ENCODE measurements at regions not wholly inside any gene's neighbourhood (a gene's known extent, or its start where the extent isn't known, plus 50 kb on each side); places are given as distances from the start of the nearest gene placed in this dataset.

DNA sequence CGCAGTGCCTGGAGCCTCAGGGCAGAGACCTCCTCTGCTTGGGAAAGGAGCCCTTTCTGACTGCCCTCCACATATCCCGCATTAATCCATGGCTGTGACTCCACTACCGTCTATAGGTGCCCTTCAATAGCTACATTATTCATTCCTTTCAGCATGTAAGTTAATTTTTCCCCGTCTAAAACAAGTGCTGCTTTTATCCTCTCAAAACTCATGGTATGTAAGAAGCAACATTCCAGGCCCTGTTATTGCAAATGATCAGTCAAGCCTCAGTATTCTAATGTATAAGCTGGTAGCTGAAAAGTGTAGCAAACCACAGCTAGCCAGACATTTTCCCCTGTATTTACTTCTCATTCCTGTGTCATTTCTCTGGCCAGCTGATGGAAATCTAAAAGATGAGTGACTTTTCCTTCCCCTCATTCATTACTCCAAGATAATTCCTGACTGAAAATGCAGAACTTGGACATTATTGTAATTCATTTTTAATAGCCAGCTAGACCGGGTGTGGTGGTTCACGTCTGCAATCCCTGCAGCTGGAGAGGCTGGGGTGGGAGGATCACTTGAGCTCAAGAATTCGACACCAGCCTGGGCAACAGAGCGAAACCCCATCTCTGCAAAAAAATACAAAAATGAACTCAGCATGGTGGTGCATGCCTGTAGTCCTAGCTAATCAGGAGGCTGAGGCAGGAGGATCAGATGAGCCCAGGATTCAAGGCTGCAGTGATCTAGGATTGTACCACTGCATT is 88.5 kb upstream of the SOD1 start:
- no peak for TF ChIP-seq EZH2 (IDR thresholded peaks at IDR 0.05; ENCODE audit: borderline replicate concordance, insufficient read depth, low read length, poor library complexity, severe bottlenecking)
- TF ChIP-seq, protein P1, sequence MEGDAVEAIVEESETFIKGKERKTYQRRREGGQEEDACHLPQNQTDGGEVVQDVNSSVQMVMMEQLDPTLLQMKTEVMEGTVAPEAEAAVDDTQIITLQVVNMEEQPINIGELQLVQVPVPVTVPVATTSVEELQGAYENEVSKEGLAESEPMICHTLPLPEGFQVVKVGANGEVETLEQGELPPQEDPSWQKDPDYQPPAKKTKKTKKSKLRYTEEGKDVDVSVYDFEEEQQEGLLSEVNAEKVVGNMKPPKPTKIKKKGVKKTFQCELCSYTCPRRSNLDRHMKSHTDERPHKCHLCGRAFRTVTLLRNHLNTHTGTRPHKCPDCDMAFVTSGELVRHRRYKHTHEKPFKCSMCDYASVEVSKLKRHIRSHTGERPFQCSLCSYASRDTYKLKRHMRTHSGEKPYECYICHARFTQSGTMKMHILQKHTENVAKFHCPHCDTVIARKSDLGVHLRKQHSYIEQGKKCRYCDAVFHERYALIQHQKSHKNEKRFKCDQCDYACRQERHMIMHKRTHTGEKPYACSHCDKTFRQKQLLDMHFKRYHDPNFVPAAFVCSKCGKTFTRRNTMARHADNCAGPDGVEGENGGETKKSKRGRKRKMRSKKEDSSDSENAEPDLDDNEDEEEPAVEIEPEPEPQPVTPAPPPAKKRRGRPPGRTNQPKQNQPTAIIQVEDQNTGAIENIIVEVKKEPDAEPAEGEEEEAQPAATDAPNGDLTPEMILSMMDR (IDR thresholded peaks at IDR 0.05; ENCODE audit: poor library complexity, severe bottlenecking), result no peak
- TF ChIP-seq POLR2AphosphoS5 (IDR thresholded peaks at IDR 0.05), result no peak
- TF ChIP-seq, protein P2, sequence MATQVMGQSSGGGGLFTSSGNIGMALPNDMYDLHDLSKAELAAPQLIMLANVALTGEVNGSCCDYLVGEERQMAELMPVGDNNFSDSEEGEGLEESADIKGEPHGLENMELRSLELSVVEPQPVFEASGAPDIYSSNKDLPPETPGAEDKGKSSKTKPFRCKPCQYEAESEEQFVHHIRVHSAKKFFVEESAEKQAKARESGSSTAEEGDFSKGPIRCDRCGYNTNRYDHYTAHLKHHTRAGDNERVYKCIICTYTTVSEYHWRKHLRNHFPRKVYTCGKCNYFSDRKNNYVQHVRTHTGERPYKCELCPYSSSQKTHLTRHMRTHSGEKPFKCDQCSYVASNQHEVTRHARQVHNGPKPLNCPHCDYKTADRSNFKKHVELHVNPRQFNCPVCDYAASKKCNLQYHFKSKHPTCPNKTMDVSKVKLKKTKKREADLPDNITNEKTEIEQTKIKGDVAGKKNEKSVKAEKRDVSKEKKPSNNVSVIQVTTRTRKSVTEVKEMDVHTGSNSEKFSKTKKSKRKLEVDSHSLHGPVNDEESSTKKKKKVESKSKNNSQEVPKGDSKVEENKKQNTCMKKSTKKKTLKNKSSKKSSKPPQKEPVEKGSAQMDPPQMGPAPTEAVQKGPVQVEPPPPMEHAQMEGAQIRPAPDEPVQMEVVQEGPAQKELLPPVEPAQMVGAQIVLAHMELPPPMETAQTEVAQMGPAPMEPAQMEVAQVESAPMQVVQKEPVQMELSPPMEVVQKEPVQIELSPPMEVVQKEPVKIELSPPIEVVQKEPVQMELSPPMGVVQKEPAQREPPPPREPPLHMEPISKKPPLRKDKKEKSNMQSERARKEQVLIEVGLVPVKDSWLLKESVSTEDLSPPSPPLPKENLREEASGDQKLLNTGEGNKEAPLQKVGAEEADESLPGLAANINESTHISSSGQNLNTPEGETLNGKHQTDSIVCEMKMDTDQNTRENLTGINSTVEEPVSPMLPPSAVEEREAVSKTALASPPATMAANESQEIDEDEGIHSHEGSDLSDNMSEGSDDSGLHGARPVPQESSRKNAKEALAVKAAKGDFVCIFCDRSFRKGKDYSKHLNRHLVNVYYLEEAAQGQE (IDR thresholded peaks at IDR 0.05; ENCODE audit: borderline replicate concordance), result no peak
- no peak for TF ChIP-seq EP300 (conservative IDR thresholded peaks at IDR 0.05; ENCODE audit: poor library complexity, severe bottlenecking)
- no peak for TF ChIP-seq RAD21 (conservative IDR thresholded peaks at IDR 0.05)
- TF ChIP-seq TAF1 (IDR thresholded peaks at IDR 0.05; ENCODE audit: low read depth), result no peak
- TF ChIP-seq MXI1 (conservative IDR thresholded peaks at IDR 0.05; ENCODE audit: poor library complexity, severe bottlenecking), result no peak

Measured in neural cell (in vitro differentiated cells).